Large intestine (tissue), 3 donors: ENCODE measurements at regions not wholly inside any gene's neighbourhood (a gene's known extent, or its start where the extent isn't known, plus 50 kb on each side); places are given as distances from the start of the nearest gene placed in this dataset.
"Not testable (repeated sequence)": the region's sequence is repeated elsewhere in the genome, so short reads cannot be mapped to it uniquely, and the experiment has no call there.

Experiments used
- DNase-seq, 2 donors: peaks; one replicate each; pipeline versions ENCODE4 v3.0.0 to v3.0.0-alpha.2; 2013
- H3K27ac ChIP-seq: one replicate; pipeline ENCODE4 v1.5.1; 2013; ENCODE audit warnings: low read length
- H3K27me3 ChIP-seq: 2 replicates; pipeline ENCODE4 v1.6.1; 2013; ENCODE audit warnings: low read length; ENCODE audit not compliant: control insufficient read depth, insufficient read depth
- H3K36me3 ChIP-seq: 2 replicates; pipeline ENCODE4 v1.6.1; 2013; ENCODE audit warnings: low read length; ENCODE audit not compliant: control insufficient read depth, insufficient read depth
- H3K4me1 ChIP-seq: one replicate; pipeline ENCODE4 v1.6.1; 2013; ENCODE audit warnings: low read length; ENCODE audit not compliant: control insufficient read depth, insufficient read depth
- H3K4me3 ChIP-seq: one replicate; pipeline ENCODE4 v1.5.1; 2013; ENCODE audit warnings: low read length
- H3K9me3 ChIP-seq: one replicate; pipeline ENCODE4 v1.6.1; 2013; ENCODE audit warnings: mild to moderate bottlenecking, low read depth, low read length, moderate library complexity; ENCODE audit not compliant: control insufficient read depth
- WGBS: methylation state at CpG from one replicate; pipeline ENCODE4 v1.1.5; 2013; ENCODE audit warnings: low lambda C conversion rate; ENCODE audit not compliant: insufficient coverage; 5-methylcytosine and 5-hydroxymethylcytosine counted together

DNA sequence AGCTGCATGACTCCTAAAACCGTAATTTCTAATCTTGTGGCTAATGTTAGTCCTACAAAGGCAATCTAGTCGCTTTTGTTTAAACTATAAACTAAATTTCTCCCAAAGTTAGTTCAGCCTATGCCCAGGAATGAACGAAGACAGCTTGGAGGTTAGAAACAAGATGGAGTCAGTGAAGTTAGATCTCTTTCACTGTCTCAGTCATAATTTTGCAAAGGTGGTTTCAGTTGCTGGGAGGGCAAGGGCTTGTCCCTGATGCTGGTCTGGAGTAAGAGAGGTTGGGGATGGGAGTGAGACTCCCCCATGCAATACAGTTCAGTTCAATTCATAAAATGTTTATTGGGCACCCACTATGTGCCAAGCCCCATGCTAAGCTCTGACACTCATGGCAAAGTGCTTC is 362.1 kb downstream of the TYW1 start:
- H3K27me3 ChIP-seq, H3K36me3 ChIP-seq, H3K27ac ChIP-seq, H3K4me1 ChIP-seq, H3K4me3 ChIP-seq, H3K9me3 ChIP-seq, DNase-seq: not testable (repeated sequence)
- no CpG with 5 or more reads among the region's 3 CpGs for WGBS

DNA sequence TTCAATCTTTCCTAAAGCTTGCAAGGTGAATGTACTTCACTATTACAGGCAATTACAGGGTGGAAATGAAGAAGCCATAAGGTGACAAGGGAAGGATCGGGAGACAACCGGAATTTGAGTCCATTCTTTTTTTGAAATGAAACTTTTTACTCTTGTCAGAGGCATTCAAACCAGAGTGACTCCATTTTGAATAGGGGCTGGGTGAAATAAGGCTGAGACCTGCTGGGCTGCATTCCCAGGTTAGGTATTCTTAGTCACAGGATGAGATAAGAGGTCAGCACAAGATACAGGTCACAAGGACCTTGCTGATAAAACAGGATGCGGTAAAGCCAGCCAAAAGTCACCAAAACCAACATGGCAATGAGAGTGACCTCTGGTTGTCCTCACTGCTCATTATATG is 363.3 kb downstream of the TYW1 start:
- no peak overlapping the region for H3K4me3 ChIP-seq
- H3K27me3 ChIP-seq: no peaks in the 10 kb centered on the region
- H3K36me3 ChIP-seq: no peaks in the 10 kb centered on the region
- H3K27ac ChIP-seq: no peak overlapping the region
- H3K4me1 ChIP-seq: no peaks in the 10 kb centered on the region
- no peak for DNase-seq
- H3K9me3 ChIP-seq: peaks cover 9% of the 10 kb centered on the region
- WGBS: 28% methylated on average over 2 of the region's 3 CpGs

- Histone ChIP-seq H3K27me3 (no peaks in the 10 kb centered on the region), H3K4me1 (no peaks in the 10 kb centered on the region), H3K27ac (no peak overlapping the region), H3K9me3 (peaks cover 9% of the 10 kb centered on the region), H3K36me3 (no peaks in the 10 kb centered on the region), H3K4me3 (no peak overlapping the region)
- no CpG with 5 or more reads among the region's 4 CpGs for WGBS
- no peak for DNase-seq
These were observed 364.5 kb downstream of the TYW1 start for GRCh38 chr7:67361150-67361549.

- Histone ChIP-seq H3K27me3 (no peaks in the 10 kb centered on the region), H3K4me3 (no peak overlapping the region), H3K36me3 (no peaks in the 10 kb centered on the region), H3K4me1 (no peaks in the 10 kb centered on the region), H3K27ac (no peak overlapping the region), H3K9me3 (peaks cover 2% of the 10 kb centered on the region)
- WGBS: no CpG with 5 or more reads among the region's 60 CpGs
- DNase-seq: no peak
These were observed 367.9 kb downstream of the TYW1 start for GRCh38 chr7:67364441-67365017.

GRCh38 chr7:67371429-67372305 is 375.0 kb downstream of the TYW1 start:
- H3K27me3 ChIP-seq: no peaks in the 10 kb centered on the region
- no peak overlapping the region for H3K4me3 ChIP-seq
- peaks cover 2% of the 10 kb centered on the region for H3K9me3 ChIP-seq
- H3K36me3 ChIP-seq: no peaks in the 10 kb centered on the region
- peak; percentile 44 to 63 for DNase-seq
- no CpG with 5 or more reads among the region's 18 CpGs for WGBS
- H3K4me1 ChIP-seq: no peaks in the 10 kb centered on the region
- no peak overlapping the region for H3K27ac ChIP-seq

- not testable (repeated sequence) for H3K9me3 ChIP-seq, H3K4me3 ChIP-seq, H3K27ac ChIP-seq, DNase-seq, H3K36me3 ChIP-seq, H3K4me1 ChIP-seq, H3K27me3 ChIP-seq
- WGBS: 83% methylated on average over 2 of the region's 3 CpGs
These were observed 376.8 kb downstream of the TYW1 start for GRCh38 chr7:67373389-67373788.

DNA sequence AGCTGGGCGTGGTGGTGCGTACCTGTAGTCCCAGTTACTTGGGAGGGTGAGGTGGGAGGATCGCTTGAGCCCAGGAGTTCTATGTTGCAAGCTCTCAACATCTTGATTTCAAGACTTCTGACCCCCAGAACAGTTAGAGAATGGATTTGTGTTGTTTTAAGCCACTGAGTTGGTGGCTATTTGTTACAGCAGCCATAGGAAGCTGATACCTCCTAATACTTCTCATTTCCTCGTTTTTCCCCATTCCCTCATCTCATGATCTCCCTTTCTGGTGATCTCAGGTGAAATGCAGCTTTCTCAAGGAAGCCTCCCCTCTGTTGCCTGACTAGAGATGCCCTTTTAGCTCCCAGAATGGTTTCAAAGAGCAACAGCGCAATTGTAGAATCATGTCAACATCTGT is 378.8 kb downstream of the TYW1 start:
- DNase-seq: no peak
- Histone ChIP-seq H3K27me3 (no peaks in the 10 kb centered on the region), H3K36me3 (no peaks in the 10 kb centered on the region), H3K4me1 (no peaks in the 10 kb centered on the region), H3K4me3 (no peak overlapping the region), H3K9me3 (no peaks in the 10 kb centered on the region), H3K27ac (no peak overlapping the region)
- 67% methylated on average over 1 of the region's 5 CpGs for WGBS

DNA sequence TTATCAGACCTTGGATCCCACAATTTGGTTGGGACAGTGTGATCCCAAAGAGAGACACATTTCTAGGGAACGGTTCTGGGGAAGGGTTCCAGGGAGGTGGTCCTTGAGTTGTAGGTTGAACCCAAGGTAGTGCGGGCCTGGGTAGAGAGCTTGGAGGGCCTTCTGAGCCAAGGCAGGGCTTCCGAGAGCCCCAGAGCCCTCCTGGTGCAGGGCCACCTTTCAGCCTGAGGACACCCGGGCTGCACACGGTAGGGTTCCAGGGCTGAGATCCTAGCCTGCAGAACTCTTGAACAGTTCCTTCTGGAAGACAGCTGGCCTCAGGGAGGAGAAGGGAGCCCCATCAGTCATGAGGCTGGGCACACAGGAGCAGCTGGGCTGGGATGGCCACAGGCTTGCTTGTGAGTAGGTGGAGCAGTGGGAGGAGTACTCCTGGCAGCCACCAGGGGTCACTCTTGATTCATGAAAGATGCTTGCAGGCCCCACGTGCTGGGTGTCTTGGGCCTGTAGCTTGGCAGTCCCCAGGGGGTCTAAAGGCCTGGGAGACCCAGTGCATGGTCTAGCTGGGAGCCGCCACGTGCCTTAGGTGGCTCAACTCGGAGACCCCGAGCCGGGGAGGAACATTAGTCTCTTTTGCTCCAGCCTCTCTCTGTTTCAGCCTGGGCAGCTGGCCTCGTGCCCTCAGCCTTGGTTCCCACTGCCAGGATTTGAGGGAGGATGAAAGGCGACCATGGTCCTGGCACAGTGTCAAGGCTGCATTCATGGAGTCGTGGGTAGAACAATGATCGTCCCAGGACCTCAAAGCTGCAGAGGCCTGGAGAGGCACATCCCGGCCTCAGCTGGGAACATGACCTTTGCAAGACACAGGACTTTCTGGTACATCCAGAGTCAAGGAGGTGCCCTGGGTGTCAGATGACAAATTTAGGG is 381.6 kb downstream of the TYW1 start:
- no peak overlapping the region for H3K4me3 ChIP-seq
- no peaks in the 10 kb centered on the region for H3K27me3 ChIP-seq
- H3K4me1 ChIP-seq: no peaks in the 10 kb centered on the region
- H3K36me3 ChIP-seq: no peaks in the 10 kb centered on the region
- H3K27ac ChIP-seq: no peak overlapping the region
- no peaks in the 10 kb centered on the region for H3K9me3 ChIP-seq
- no CpG with 5 or more reads among the region's 16 CpGs for WGBS
- DNase-seq: peak; percentile 53 to 54

DNA sequence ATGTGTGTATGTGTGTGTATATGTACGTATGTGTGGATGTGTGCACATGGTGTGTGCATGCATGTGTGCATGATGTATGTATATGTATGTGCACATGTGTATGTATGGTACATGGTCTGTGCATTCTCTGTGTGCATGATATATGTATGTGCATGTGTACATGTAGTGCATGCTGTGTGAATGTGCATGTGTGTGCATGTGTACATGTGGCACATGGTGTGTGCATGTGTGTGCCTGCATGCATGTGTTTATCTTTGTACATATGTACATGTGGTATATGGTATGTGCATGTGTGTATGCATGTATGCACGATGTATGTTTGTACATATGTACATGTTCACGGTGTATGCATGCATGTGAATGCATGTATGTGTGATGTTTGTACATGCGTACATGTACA is 383.7 kb downstream of the TYW1 start:
- WGBS: no CpG with 5 or more reads among the region's 4 CpGs
- H3K9me3 ChIP-seq: no peaks in the 10 kb centered on the region
- H3K4me1 ChIP-seq: no peaks in the 10 kb centered on the region
- H3K27me3 ChIP-seq: no peaks in the 10 kb centered on the region
- DNase-seq: no peak
- H3K4me3 ChIP-seq: no peak overlapping the region
- no peak overlapping the region for H3K27ac ChIP-seq
- H3K36me3 ChIP-seq: no peaks in the 10 kb centered on the region

GRCh38 chr7:67380858-67381257 is 384.2 kb downstream of the TYW1 start:
- DNase-seq: no peak
- Histone ChIP-seq H3K27ac (no peak overlapping the region), H3K4me1 (no peaks in the 10 kb centered on the region), H3K4me3 (no peak overlapping the region), H3K9me3 (no peaks in the 10 kb centered on the region), H3K27me3 (no peaks in the 10 kb centered on the region), H3K36me3 (no peaks in the 10 kb centered on the region)
- no CpG with 5 or more reads among the region's 4 CpGs for WGBS
